ENCODE measurements at regions not wholly inside any gene's neighbourhood (a gene's known extent, or its start where the extent isn't known, plus 50 kb on each side); places are given as distances from the start of the nearest gene placed in this dataset.

DNA sequence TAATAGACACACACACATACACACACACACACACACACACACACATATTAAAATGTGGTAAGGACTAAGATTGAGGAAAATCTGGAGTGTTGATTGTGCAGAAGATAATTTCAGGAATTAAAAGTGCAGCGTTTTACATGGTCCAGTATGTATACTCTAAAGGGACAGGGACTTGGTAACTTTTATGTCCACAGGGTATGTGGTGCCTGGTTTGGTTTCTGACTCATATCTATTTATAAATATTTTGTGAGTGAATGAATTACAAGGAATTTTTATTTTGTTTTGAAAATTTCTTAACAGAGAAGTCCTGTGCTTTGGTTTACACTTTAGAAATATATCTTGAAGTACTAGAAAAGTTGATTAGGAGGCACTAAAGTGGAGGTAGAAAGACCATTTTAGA, 287.7 kb upstream of the NXPH2 start:
- TF ChIP-seq, protein P1, sequence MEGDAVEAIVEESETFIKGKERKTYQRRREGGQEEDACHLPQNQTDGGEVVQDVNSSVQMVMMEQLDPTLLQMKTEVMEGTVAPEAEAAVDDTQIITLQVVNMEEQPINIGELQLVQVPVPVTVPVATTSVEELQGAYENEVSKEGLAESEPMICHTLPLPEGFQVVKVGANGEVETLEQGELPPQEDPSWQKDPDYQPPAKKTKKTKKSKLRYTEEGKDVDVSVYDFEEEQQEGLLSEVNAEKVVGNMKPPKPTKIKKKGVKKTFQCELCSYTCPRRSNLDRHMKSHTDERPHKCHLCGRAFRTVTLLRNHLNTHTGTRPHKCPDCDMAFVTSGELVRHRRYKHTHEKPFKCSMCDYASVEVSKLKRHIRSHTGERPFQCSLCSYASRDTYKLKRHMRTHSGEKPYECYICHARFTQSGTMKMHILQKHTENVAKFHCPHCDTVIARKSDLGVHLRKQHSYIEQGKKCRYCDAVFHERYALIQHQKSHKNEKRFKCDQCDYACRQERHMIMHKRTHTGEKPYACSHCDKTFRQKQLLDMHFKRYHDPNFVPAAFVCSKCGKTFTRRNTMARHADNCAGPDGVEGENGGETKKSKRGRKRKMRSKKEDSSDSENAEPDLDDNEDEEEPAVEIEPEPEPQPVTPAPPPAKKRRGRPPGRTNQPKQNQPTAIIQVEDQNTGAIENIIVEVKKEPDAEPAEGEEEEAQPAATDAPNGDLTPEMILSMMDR (IDR thresholded peaks at IDR 0.05; ENCODE audit: poor library complexity, severe bottlenecking) = no peak
- TF ChIP-seq SMC3 (conservative IDR thresholded peaks at IDR 0.05; ENCODE audit: poor library complexity) (no peak), EZH2 (IDR thresholded peaks at IDR 0.05; ENCODE audit: borderline replicate concordance, insufficient read depth, low read length, poor library complexity, severe bottlenecking) (no peak), POLR2AphosphoS5 (IDR thresholded peaks at IDR 0.05) (no peak), EP300 (conservative IDR thresholded peaks at IDR 0.05; ENCODE audit: poor library complexity, severe bottlenecking) (no peak), TAF1 (IDR thresholded peaks at IDR 0.05; ENCODE audit: low read depth) (no peak)
- TF ChIP-seq, protein P2, sequence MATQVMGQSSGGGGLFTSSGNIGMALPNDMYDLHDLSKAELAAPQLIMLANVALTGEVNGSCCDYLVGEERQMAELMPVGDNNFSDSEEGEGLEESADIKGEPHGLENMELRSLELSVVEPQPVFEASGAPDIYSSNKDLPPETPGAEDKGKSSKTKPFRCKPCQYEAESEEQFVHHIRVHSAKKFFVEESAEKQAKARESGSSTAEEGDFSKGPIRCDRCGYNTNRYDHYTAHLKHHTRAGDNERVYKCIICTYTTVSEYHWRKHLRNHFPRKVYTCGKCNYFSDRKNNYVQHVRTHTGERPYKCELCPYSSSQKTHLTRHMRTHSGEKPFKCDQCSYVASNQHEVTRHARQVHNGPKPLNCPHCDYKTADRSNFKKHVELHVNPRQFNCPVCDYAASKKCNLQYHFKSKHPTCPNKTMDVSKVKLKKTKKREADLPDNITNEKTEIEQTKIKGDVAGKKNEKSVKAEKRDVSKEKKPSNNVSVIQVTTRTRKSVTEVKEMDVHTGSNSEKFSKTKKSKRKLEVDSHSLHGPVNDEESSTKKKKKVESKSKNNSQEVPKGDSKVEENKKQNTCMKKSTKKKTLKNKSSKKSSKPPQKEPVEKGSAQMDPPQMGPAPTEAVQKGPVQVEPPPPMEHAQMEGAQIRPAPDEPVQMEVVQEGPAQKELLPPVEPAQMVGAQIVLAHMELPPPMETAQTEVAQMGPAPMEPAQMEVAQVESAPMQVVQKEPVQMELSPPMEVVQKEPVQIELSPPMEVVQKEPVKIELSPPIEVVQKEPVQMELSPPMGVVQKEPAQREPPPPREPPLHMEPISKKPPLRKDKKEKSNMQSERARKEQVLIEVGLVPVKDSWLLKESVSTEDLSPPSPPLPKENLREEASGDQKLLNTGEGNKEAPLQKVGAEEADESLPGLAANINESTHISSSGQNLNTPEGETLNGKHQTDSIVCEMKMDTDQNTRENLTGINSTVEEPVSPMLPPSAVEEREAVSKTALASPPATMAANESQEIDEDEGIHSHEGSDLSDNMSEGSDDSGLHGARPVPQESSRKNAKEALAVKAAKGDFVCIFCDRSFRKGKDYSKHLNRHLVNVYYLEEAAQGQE (IDR thresholded peaks at IDR 0.05; ENCODE audit: borderline replicate concordance) = no peak
